ENCODE measurements at regions not wholly inside any gene's neighbourhood (a gene's known extent, or its start where the extent isn't known, plus 50 kb on each side); places are given as distances from the start of the nearest gene placed in this dataset.
"Not testable (repeated sequence)": the region's sequence is repeated elsewhere in the genome, so short reads cannot be mapped to it uniquely, and the experiment has no call there.

GRCh38 chr10:9901971-9902370, 1115.7 kb upstream of the CELF2 start:
- DNase-seq: no peak

DNA sequence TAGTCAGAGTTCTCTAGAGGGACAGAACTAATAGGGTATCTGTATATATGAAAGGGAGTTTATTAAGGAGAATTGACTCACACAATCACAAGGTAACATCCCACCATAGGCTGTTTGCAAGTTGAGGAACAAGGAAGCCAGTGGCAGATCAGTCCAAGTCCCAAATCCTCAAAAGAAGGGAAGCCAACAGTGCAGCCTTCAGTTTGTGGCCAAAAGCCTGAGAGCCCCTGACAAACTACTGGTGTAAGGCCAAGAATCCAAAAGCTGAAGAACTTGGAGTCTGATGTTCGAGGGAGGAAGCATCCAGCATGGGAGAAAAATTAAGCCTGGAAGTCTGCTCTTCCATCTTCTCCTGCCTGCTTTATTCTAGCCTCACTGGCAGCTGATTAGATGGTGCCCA, 1107.2 kb upstream of the CELF2 start:
- DNase-seq: no peak

- no peak for DNase-seq
These were observed 1106.2 kb upstream of the CELF2 start for GRCh38 chr10:9911488-9911887.

DNA sequence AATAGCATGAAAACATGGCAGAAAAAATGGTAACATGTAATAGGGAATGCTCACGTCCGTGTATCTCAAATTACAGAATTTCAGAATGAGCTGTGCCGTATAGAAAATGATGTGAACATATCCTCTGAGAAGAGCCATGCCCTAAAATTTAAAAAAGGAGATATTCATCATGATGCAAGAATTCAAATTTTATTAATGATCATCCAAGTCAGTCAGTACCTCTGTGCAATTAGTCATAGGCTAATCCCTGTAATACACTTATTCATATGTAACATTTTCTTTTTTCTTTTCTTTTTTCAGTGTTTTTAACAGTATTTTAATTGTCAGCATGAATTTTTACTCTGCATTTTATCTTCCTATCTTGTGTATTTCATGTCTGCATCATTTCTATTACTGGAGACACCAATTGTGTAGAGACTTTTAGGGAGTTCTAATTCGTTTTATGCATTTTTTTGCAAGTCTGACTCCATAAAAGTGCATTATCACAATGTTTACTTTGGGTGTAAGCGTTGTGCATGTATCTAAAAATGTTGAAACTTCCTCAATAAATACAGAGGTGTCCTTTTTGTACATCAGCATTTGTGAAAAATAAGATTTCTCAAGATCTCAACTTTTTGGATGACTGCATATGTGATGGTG, 1103.7 kb upstream of the CELF2 start:
- no peak for DNase-seq

DNA sequence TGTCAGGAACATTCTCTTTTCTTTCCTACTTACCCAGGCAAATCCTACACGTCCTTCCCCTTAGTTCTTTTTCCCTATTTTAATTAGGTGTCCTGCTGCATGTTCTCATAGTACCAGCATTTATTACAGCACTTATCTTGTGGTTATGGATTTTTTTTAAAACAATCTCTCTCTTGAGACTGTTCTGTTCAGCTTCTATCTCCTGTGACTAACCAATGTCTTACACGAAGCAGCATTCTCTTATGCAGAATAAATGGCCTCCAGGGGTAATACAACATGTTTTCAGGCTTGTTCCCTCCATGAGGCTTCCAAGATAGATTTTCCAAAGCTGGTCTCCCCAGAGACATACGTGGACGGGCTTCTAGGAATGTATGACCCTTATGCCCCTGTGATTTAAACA, 1096.1 kb upstream of the CELF2 start:
- DNase-seq: no peak

GRCh38 chr10:9922126-9922870, 1095.4 kb upstream of the CELF2 start:
- no peak for DNase-seq

GRCh38 chr10:9926003-9926402, 1091.7 kb upstream of the CELF2 start:
- DNase-seq: no peak

GRCh38 chr10:9926881-9927280, 1090.8 kb upstream of the CELF2 start:
- no peak for DNase-seq

DNA sequence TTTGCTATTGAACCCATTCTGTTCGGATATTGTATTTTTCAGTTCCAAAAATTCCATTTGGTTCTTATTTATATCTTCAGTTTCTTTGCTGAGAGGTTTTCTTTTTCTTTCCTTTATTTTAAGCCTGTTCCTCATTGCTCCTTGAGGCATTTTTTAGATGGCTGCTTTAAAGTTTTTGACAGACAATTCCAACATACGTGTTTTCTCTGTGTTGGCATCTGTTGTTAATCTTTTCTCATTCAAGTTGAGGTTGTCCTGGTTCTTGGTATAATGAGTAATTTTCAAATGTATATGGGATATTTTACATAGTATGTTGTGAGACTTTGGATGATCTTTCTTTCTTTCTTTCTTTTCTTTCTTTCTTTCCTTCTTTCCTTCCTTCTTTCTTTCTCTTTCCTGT, 1078.0 kb upstream of the CELF2 start:
- no peak for DNase-seq

DNA sequence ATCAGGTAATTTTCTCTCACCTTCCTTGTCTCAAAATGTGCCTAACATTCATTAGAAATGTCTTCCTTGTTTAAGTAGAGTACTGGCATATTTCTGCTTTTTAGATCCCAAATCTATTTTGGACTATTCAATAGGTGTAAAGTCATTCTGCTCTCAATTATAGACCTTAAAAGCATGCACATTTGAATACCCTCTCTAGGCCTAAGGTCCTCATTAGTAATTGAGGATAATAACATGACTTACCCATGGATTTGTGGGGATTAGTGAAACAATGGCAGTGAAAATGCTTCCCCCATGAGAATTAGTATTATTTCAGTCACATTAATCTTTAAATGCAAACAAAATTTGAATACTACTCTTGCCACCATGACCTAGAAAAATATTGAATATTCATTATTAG, 1073.0 kb upstream of the CELF2 start:
- no peak for DNase-seq

- DNase-seq: no peak
These were observed 1067.6 kb upstream of the CELF2 start for GRCh38 chr10:9950070-9950469.

DNA sequence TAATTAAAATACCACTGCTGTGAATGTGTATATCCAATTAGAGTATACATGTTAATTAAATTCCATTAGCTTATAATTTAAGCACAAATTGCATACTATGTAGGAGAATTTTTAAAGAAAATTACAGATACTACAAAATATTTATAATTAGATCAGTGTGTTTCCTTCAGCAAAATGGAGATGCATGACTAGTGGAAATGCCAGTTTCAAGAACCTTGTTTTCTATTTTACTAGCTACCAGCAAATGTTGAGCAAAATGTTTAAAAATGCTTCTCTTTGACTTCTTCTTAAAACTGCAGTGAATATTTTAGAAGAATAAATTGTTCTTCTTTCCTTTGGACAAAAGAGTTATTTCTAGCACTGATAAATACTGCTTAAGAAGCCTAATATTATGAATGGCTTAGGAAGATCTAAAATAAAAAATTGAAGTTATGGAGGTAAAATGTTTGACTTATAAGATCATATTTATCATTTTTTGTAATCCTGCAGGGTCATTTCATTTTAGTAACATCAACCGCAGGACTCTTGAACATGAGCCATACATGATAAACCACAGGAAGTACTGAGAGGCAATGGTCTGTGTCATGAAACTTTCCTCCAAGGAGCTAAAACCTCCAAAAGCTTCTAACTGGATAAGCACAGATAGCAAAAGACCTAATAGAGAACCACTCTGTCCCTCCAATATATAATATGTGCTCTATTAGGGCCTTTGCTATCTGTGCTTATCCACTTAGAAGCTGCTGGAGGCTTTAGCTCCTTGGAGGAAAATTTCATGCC, 1066.0 kb upstream of the CELF2 start:
- no peak for DNase-seq

- no peak for DNase-seq
These were observed 1060.3 kb upstream of the CELF2 start for GRCh38 chr10:9957351-9957750.

DNA sequence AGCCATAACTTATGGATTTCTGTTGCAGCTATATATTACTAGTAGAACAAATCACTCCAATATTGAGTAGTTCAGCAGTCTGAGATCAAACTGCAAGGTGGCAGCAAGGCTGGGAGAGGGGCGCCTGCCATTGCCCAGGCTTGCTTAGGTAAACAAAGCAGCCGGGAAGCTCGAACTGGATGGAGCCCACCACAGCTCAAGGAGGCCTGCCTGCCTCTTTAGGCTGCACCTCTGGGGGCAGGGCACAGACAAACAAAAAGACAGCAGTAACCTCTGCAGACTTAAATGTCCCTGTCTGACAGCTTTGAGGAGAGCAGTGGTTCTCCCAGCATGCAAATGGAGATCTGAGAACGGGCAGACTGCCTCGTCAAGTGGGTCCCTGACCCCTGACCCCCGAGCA, 1059.8 kb upstream of the CELF2 start:
- DNase-seq: not testable (repeated sequence)

- no peak for DNase-seq
These were observed 1052.3 kb upstream of the CELF2 start for GRCh38 chr10:9965341-9965740.

DNA sequence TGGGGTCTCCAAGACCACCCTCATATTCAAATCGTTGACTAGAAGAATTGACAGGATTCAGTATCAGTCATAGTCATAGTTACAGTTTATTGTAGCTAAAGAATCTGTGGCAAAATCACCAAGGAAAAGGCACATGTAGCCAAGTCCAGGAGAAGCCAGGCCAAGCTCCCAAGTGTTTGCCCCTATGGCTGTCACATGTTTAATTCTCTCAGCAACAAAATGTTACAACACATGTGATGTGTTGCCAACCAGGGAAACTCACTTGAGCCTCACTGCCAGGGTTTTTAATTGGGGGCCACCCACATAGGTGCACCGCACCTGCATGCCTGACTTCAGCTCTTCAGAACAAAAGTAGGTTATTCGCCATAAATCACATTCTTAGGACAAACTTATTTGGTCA, 1030.9 kb upstream of the CELF2 start:
- no peak for DNase-seq

GRCh38 chr10:9987197-9987596, 1030.5 kb upstream of the CELF2 start:
- DNase-seq: no peak

GRCh38 chr10:9992661-9993060, 1025.0 kb upstream of the CELF2 start:
- DNase-seq: no peak

DNA sequence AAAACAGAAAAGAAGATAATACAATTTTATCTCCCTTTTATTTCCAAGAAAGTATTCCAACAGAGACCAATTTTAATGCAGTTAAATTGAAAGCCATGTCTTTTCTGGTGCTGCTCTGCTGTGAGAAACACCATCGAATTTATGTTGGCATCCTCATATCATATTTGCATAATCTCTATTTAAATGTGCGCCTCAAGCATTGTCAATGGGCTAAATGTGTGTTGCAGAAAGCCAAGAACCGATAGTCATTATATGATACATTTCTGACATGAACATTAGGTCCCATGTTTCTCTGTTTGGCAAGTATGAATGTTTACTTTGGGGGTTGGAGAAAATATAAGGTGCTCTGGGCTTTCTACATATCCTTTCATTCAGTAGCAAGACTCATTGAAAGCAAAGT, 1023.5 kb upstream of the CELF2 start:
- no peak for DNase-seq

DNA sequence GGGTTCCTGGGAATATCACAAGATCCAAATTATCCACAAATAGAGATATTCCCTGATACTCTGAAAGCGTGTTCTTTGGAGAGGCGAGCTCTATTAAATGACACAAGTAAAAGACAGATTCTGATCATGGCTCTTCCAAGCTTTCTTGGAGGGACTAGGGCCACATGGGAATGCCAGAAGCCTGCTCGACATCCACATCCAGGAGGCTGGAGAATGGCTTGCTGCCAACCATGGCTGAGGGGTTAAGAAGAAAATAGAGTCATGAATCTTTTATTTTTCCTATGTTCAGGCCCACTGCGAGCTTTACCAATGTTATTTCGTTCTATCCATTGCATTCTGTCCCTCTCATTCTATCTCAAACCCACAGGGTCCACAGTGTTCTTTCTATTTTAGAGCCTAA, 1018.0 kb upstream of the CELF2 start:
- no peak for DNase-seq

- DNase-seq: no peak
These were observed 1009.7 kb upstream of the CELF2 start for GRCh38 chr10:10007957-10008356.

- DNase-seq: no peak
These were observed 1007.3 kb upstream of the CELF2 start for GRCh38 chr10:10010397-10010796.

GRCh38 chr10:10014846-10015245, 1002.8 kb upstream of the CELF2 start:
- no peak for DNase-seq

DNA sequence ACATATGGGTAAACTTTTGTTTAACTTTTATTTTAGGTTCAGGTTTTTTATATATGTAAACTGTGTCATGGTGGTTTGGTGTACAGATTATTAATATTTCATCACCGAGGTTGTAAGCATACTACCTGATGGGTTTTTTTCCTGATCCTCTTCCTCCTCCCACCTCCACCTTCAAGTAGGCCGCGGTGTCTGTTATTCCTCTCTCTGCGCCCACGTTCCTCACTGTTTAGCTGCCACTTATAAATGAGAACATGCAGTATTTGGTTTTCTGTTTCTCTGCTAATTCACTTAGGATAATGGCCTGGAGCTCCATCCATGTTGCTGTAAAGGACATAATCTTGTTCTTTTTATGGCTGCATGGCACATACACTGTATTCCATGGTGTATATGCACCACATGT, 1000.0 kb upstream of the CELF2 start:
- DNase-seq: no peak

All from CD4-positive, alpha-beta T cell treated with Interleukin-12 subunit alpha and Interleukin-12 subunit beta, for 1 hour (primary cell).